ENCODE measurements at regions not wholly inside any gene's neighbourhood (a gene's known extent, or its start where the extent isn't known, plus 50 kb on each side); places are given as distances from the start of the nearest gene placed in this dataset.

- Histone ChIP-seq H3K18ac (ENCODE audit: low read length) (peak overlapping the region; percentile 54), H3K27ac (ENCODE audit: low read depth, low read length) (no peak overlapping the region), H3K56ac (ENCODE audit: low read length) (peak overlapping the region; percentile 51), H3K4me2 (ENCODE audit: low read length) (no peak overlapping the region), H3K79me1 (ENCODE audit: low read length) (no peaks in the 10 kb centered on the region), H3K23ac (ENCODE audit: low read length) (no peak overlapping the region), H3K4me3 (ENCODE audit: low read length) (no peak overlapping the region), H2BK5ac (ENCODE audit: low read length) (peak overlapping the region; percentile 14), H4K8ac (ENCODE audit: low read depth, low read length) (no peak overlapping the region), H3K79me2 (ENCODE audit: control insufficient read depth, insufficient read depth, low read length) (no peaks in the 10 kb centered on the region), H3K36me3 (ENCODE audit: control insufficient read depth, insufficient read depth, low read length) (no peaks in the 10 kb centered on the region), H3K9ac (ENCODE audit: low read length) (no peak overlapping the region), H2AK5ac (ENCODE audit: low read length) (no peak overlapping the region), H3K4me1 (ENCODE audit: control insufficient read depth, low read depth, low read length) (peaks cover 8% of the 10 kb centered on the region), H2BK15ac (replicated peaks; ENCODE audit: low read depth) (no peak overlapping the region), H3K4ac (ENCODE audit: low read depth, low read length) (peak overlapping the region; percentile 83), H4K5ac (ENCODE audit: low read length) (no peak overlapping the region), H2BK120ac (ENCODE audit: low read depth, low read length) (no peak overlapping the region), H3K27me3 (ENCODE audit: insufficient read depth, low read length, poor library complexity) (no peaks in the 10 kb centered on the region)
- DNase-seq, result no peak
- WGBS (ENCODE audit: extremely low coverage, insufficient coverage, low lambda C conversion rate), result no CpG with 5 or more reads among the region's 9 CpGs
Observed at GRCh38 chr1:175839779-175840669, 96.6 kb upstream of the TNR start.

GRCh38 chr1:175834597-175834996 lies 91.2 kb upstream of the TNR start:
- Histone ChIP-seq H4K8ac (ENCODE audit: low read depth, low read length) (no peak overlapping the region), H3K9ac (ENCODE audit: low read length) (no peak overlapping the region), H4K5ac (ENCODE audit: low read length) (no peak overlapping the region), H3K18ac (ENCODE audit: low read length) (peak overlapping the region; percentile 97), H3K23ac (ENCODE audit: low read length) (no peak overlapping the region), H3K4me2 (ENCODE audit: low read length) (no peak overlapping the region), H2BK5ac (ENCODE audit: low read length) (peak overlapping the region; percentile 99), H3K4ac (ENCODE audit: low read depth, low read length) (no peak overlapping the region), H3K27me3 (ENCODE audit: insufficient read depth, low read length, poor library complexity) (no peaks in the 10 kb centered on the region), H2AK5ac (ENCODE audit: low read length) (no peak overlapping the region), H3K79me1 (ENCODE audit: low read length) (no peaks in the 10 kb centered on the region), H2BK15ac (replicated peaks; ENCODE audit: low read depth) (no peak overlapping the region), H3K36me3 (ENCODE audit: control insufficient read depth, insufficient read depth, low read length) (no peaks in the 10 kb centered on the region), H3K79me2 (ENCODE audit: control insufficient read depth, insufficient read depth, low read length) (no peaks in the 10 kb centered on the region), H3K56ac (ENCODE audit: low read length) (peak overlapping the region; percentile 85), H3K4me3 (ENCODE audit: low read length) (no peak overlapping the region), H3K27ac (ENCODE audit: low read depth, low read length) (peak overlapping the region; percentile 95), H2BK120ac (ENCODE audit: low read depth, low read length) (peak overlapping the region; percentile 99), H3K4me1 (ENCODE audit: control insufficient read depth, low read depth, low read length) (peaks cover 12% of the 10 kb centered on the region)
- DNase-seq, result peak; percentile 98
- no CpG with 5 or more reads among the region's 1 CpG for WGBS (ENCODE audit: extremely low coverage, insufficient coverage, low lambda C conversion rate)

DNA sequence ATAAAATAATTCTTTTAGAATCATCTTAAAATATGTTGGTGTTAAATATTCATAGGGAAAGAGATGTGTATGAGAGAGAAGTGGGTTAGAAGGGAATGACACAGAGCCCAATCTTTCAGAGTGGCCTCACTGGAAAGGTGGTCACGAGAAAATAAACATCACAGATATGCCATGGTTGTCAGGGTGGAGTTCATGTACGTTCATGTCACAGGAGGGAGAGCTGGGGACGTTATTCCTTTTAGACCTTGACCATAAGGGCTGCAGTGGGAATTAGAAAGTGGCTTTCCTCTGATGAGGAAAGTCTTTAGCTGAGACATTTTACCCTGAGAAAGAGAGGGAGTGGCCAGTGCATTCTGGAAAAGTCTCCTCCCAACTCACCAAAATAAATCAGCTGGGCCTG lies 90.6 kb upstream of the TNR start:
- Histone ChIP-seq H3K4me1 (ENCODE audit: control insufficient read depth, low read depth, low read length) (peaks cover 12% of the 10 kb centered on the region), H2AK5ac (ENCODE audit: low read length) (peak overlapping the region; percentile 75), H3K4me3 (ENCODE audit: low read length) (no peak overlapping the region), H3K27ac (ENCODE audit: low read depth, low read length) (peak overlapping the region; percentile 92), H2BK5ac (ENCODE audit: low read length) (peak overlapping the region; percentile 100), H2BK120ac (ENCODE audit: low read depth, low read length) (peak overlapping the region; percentile 99), H4K5ac (ENCODE audit: low read length) (peak overlapping the region; percentile 81), H3K79me2 (ENCODE audit: control insufficient read depth, insufficient read depth, low read length) (no peaks in the 10 kb centered on the region), H4K8ac (ENCODE audit: low read depth, low read length) (no peak overlapping the region), H2BK15ac (replicated peaks; ENCODE audit: low read depth) (peak overlapping the region; percentile 47), H3K79me1 (ENCODE audit: low read length) (no peaks in the 10 kb centered on the region), H3K27me3 (ENCODE audit: insufficient read depth, low read length, poor library complexity) (no peaks in the 10 kb centered on the region), H3K23ac (ENCODE audit: low read length) (no peak overlapping the region), H3K4ac (ENCODE audit: low read depth, low read length) (peak overlapping the region; percentile 96), H3K18ac (ENCODE audit: low read length) (peak overlapping the region; percentile 97), H3K56ac (ENCODE audit: low read length) (peak overlapping the region; percentile 92), H3K4me2 (ENCODE audit: low read length) (no peak overlapping the region), H3K36me3 (ENCODE audit: control insufficient read depth, insufficient read depth, low read length) (no peaks in the 10 kb centered on the region), H3K9ac (ENCODE audit: low read length) (peak overlapping the region; percentile 58)
- DNase-seq, result no peak
- no CpG with 5 or more reads among the region's 3 CpGs for WGBS (ENCODE audit: extremely low coverage, insufficient coverage, low lambda C conversion rate)

DNA sequence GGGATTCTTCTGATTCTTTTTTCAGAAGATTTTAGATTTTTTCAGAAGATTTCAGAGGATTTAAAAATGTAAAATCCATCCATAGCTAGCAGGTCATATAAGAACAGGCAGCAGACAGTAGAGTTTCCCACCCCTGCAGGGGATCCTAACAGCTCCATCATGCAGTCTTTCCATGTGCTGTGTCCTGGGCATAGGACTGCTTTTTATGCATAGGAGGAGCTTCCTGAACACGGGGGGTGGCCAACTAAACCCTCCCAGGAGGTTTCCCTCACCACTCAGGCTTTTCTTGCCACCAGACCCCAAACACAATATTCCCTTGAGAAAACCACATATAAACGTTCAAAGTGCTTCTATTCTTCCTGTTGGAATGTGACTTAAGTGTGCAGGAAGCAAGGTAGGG lies 90.1 kb upstream of the TNR start:
- Histone ChIP-seq H3K4me2 (ENCODE audit: low read length) (no peak overlapping the region), H3K4ac (ENCODE audit: low read depth, low read length) (peak overlapping the region; percentile 96), H3K79me1 (ENCODE audit: low read length) (no peaks in the 10 kb centered on the region), H3K4me1 (ENCODE audit: control insufficient read depth, low read depth, low read length) (peaks cover 12% of the 10 kb centered on the region), H4K5ac (ENCODE audit: low read length) (peak overlapping the region; percentile 81), H3K23ac (ENCODE audit: low read length) (no peak overlapping the region), H3K56ac (ENCODE audit: low read length) (peak overlapping the region; percentile 92), H3K18ac (ENCODE audit: low read length) (peak overlapping the region; percentile 97), H2AK5ac (ENCODE audit: low read length) (peak overlapping the region; percentile 57), H3K9ac (ENCODE audit: low read length) (peak overlapping the region; percentile 58), H2BK5ac (ENCODE audit: low read length) (peak overlapping the region; percentile 100), H3K36me3 (ENCODE audit: control insufficient read depth, insufficient read depth, low read length) (no peaks in the 10 kb centered on the region), H2BK120ac (ENCODE audit: low read depth, low read length) (peak overlapping the region; percentile 99), H3K27ac (ENCODE audit: low read depth, low read length) (peak overlapping the region; percentile 92), H4K8ac (ENCODE audit: low read depth, low read length) (no peak overlapping the region), H3K27me3 (ENCODE audit: insufficient read depth, low read length, poor library complexity) (no peaks in the 10 kb centered on the region), H2BK15ac (replicated peaks; ENCODE audit: low read depth) (peak overlapping the region; percentile 47), H3K4me3 (ENCODE audit: low read length) (no peak overlapping the region), H3K79me2 (ENCODE audit: control insufficient read depth, insufficient read depth, low read length) (no peaks in the 10 kb centered on the region)
- peak; percentile 63 for DNase-seq
- no CpG with 5 or more reads among the region's 2 CpGs for WGBS (ENCODE audit: extremely low coverage, insufficient coverage, low lambda C conversion rate)

- Histone ChIP-seq H2BK120ac (ENCODE audit: low read depth, low read length) (peak overlapping the region; percentile 96), H4K8ac (ENCODE audit: low read depth, low read length) (peak overlapping the region; percentile 1), H3K4me3 (ENCODE audit: low read length) (no peak overlapping the region), H2BK15ac (replicated peaks; ENCODE audit: low read depth) (peak overlapping the region; percentile 25), H3K56ac (ENCODE audit: low read length) (peak overlapping the region; percentile 18), H3K79me2 (ENCODE audit: control insufficient read depth, insufficient read depth, low read length) (no peaks in the 10 kb centered on the region), H3K9ac (ENCODE audit: low read length) (no peak overlapping the region), H2AK5ac (ENCODE audit: low read length) (peak overlapping the region; percentile 28), H4K5ac (ENCODE audit: low read length) (peak overlapping the region; percentile 47), H3K27ac (ENCODE audit: low read depth, low read length) (peak overlapping the region; percentile 14), H3K23ac (ENCODE audit: low read length) (no peak overlapping the region), H2BK5ac (ENCODE audit: low read length) (no peak overlapping the region), H3K4ac (ENCODE audit: low read depth, low read length) (peak overlapping the region; percentile 92), H3K79me1 (ENCODE audit: low read length) (no peaks in the 10 kb centered on the region), H3K4me1 (ENCODE audit: control insufficient read depth, low read depth, low read length) (peaks cover 10% of the 10 kb centered on the region), H3K36me3 (ENCODE audit: control insufficient read depth, insufficient read depth, low read length) (no peaks in the 10 kb centered on the region), H3K4me2 (ENCODE audit: low read length) (no peak overlapping the region), H3K27me3 (ENCODE audit: insufficient read depth, low read length, poor library complexity) (no peaks in the 10 kb centered on the region), H3K18ac (ENCODE audit: low read length) (peak overlapping the region; percentile 90)
- DNase-seq, result no peak
Observed at GRCh38 chr1:175830500-175830899, 87.1 kb upstream of the TNR start.

Measured in mesendoderm (in vitro differentiated cells).